ENCODE measurements at regions not wholly inside any gene's neighbourhood (a gene's known extent, or its start where the extent isn't known, plus 50 kb on each side); places are given as distances from the start of the nearest gene placed in this dataset.
A peak's percentile ranks its signal among the peaks of the same experiment; 100 is the strongest.

GRCh38 chr5:167694325-167695147 is 596.9 kb upstream of the WWC1 start:
- TF ChIP-seq EZH2 (IDR thresholded peaks at IDR 0.05; ENCODE audit: insufficient read depth, poor library complexity, severe bottlenecking) (no peak), EZH2phosphoT487 (IDR thresholded peaks at IDR 0.05; ENCODE audit: insufficient read depth, low read depth) (no peak)
- Histone ChIP-seq H2AFZ (0 out of 2 replicates have a peak overlapping the region, but pooled peaks have one; percentile 17), H3K9ac (no peak overlapping the region), H3K4me2 (ENCODE audit: unreplicated experiment) (no peak overlapping the region), H3K27me3 (replicated peaks; ENCODE audit: insufficient read depth) (no peaks in the 10 kb centered on the region), H3K4me3 (no peak overlapping the region), H3K79me2 (ENCODE audit: insufficient read depth) (no peaks in the 10 kb centered on the region), H3F3A (ENCODE audit: insufficient read depth) (peaks cover 16% of the 10 kb centered on the region), H3K4me1 (ENCODE audit: insufficient read depth) (peaks cover 16% of the 10 kb centered on the region), H3K36me3 (ENCODE audit: low read depth) (no peaks in the 10 kb centered on the region), H3K9me3 (ENCODE audit: low read depth) (no peaks in the 10 kb centered on the region), H3K27ac (no peak overlapping the region), H4K20me1 (ENCODE audit: insufficient read depth) (no peaks in the 10 kb centered on the region), H3K9me2 (ENCODE audit: insufficient read depth) (no peaks in the 10 kb centered on the region)
- WGBS, 2 experiments (ENCODE audit: low coverage in 1 of 2, low lambda C conversion rate in 2 of 2, missing lambda C conversion rate in 2 of 2), result 82 to 83% methylated on average over 5 of the region's 5 CpGs
- peak; percentile 30 for DNase-seq
- in situ Hi-C loops (cut with MboI), result no loop called here

GRCh38 chr5:167696558-167697314 is 594.7 kb upstream of the WWC1 start:
- H3K9me2 ChIP-seq (ENCODE audit: insufficient read depth), result no peaks in the 10 kb centered on the region
- no peak for DNase-seq
- no peak overlapping the region for H3K9ac ChIP-seq
- no peak overlapping the region for H3K4me2 ChIP-seq (ENCODE audit: unreplicated experiment)
- H4K20me1 ChIP-seq (ENCODE audit: insufficient read depth), result no peaks in the 10 kb centered on the region
- no peaks in the 10 kb centered on the region for H3K9me3 ChIP-seq (ENCODE audit: low read depth)
- no peak for TF ChIP-seq EZH2phosphoT487 (IDR thresholded peaks at IDR 0.05; ENCODE audit: insufficient read depth, low read depth)
- H3K4me3 ChIP-seq, result no peak overlapping the region
- no peaks in the 10 kb centered on the region for H3K27me3 ChIP-seq (replicated peaks; ENCODE audit: insufficient read depth)
- H3K79me2 ChIP-seq (ENCODE audit: insufficient read depth), result no peaks in the 10 kb centered on the region
- in situ Hi-C loops (cut with MboI), result no loop called here
- H3K27ac ChIP-seq, result no peak overlapping the region
- no peaks in the 10 kb centered on the region for H3K36me3 ChIP-seq (ENCODE audit: low read depth)
- 84 to 87% methylated on average over 10 of the region's 10 CpGs for WGBS, 2 experiments (ENCODE audit: low coverage in 1 of 2, low lambda C conversion rate in 2 of 2, missing lambda C conversion rate in 2 of 2)
- H3K4me1 ChIP-seq (ENCODE audit: insufficient read depth), result peaks cover 38% of the 10 kb centered on the region
- H2AFZ ChIP-seq, result no peak overlapping the region
- peaks cover 37% of the 10 kb centered on the region for H3F3A ChIP-seq (ENCODE audit: insufficient read depth)

- Histone ChIP-seq H3K4me2 (ENCODE audit: unreplicated experiment) (peak overlapping the region; percentile 71), H4K20me1 (ENCODE audit: insufficient read depth) (no peaks in the 10 kb centered on the region), H2AFZ (peak overlapping the region; percentile 49), H3K4me3 (peak overlapping the region; percentile 34), H3K79me2 (ENCODE audit: insufficient read depth) (no peaks in the 10 kb centered on the region), H3K27ac (peak overlapping the region; percentile 96), H3K9me3 (ENCODE audit: low read depth) (no peaks in the 10 kb centered on the region), H3K9me2 (ENCODE audit: insufficient read depth) (no peaks in the 10 kb centered on the region), H3K4me1 (ENCODE audit: insufficient read depth) (peaks cover 43% of the 10 kb centered on the region), H3K27me3 (replicated peaks; ENCODE audit: insufficient read depth) (no peaks in the 10 kb centered on the region), H3K9ac (peak overlapping the region; percentile 82), H3F3A (ENCODE audit: insufficient read depth) (peaks cover 42% of the 10 kb centered on the region), H3K36me3 (ENCODE audit: low read depth) (no peaks in the 10 kb centered on the region)
- peak; percentile 99 for DNase-seq
- TF ChIP-seq EZH2 (IDR thresholded peaks at IDR 0.05; ENCODE audit: insufficient read depth, poor library complexity, severe bottlenecking) (no peak), EZH2phosphoT487 (IDR thresholded peaks at IDR 0.05; ENCODE audit: insufficient read depth, low read depth) (no peak)
- 0% methylated on average over 1 of the region's 1 CpG for WGBS, 2 experiments (ENCODE audit: low coverage in 1 of 2, low lambda C conversion rate in 2 of 2, missing lambda C conversion rate in 2 of 2)
- in situ Hi-C loops (cut with MboI), result no loop called here
Observed at GRCh38 chr5:167699432-167699831, 592.0 kb upstream of the WWC1 start.

- in situ Hi-C loops (cut with MboI), result no loop called here
- DNase-seq, result no peak
Observed at GRCh38 chr5:167701051-167701450, 590.4 kb upstream of the WWC1 start.

More at GRCh38 chr5:167701051-167701450, 590.4 kb upstream of the WWC1 start:
- Histone ChIP-seq H3K9me3 (ENCODE audit: low read depth) (no peaks in the 10 kb centered on the region), H3K9me2 (ENCODE audit: insufficient read depth) (no peaks in the 10 kb centered on the region), H3K4me1 (ENCODE audit: insufficient read depth) (peaks cover 43% of the 10 kb centered on the region), H3K27me3 (replicated peaks; ENCODE audit: insufficient read depth) (no peaks in the 10 kb centered on the region), H2AFZ (no peak overlapping the region), H4K20me1 (ENCODE audit: insufficient read depth) (no peaks in the 10 kb centered on the region), H3K9ac (no peak overlapping the region), H3K4me2 (ENCODE audit: unreplicated experiment) (no peak overlapping the region), H3K4me3 (no peak overlapping the region), H3K79me2 (ENCODE audit: insufficient read depth) (no peaks in the 10 kb centered on the region), H3F3A (ENCODE audit: insufficient read depth) (peaks cover 42% of the 10 kb centered on the region), H3K27ac (peak overlapping the region; percentile 96), H3K36me3 (ENCODE audit: low read depth) (no peaks in the 10 kb centered on the region)
- no peak for TF ChIP-seq EZH2phosphoT487 (IDR thresholded peaks at IDR 0.05; ENCODE audit: insufficient read depth, low read depth)
- WGBS, 2 experiments (ENCODE audit: low coverage in 1 of 2, low lambda C conversion rate in 2 of 2, missing lambda C conversion rate in 2 of 2), result 95 to 100% methylated on average over 1 of the region's 1 CpG
